GM12872 (cell line): ENCODE measurements at regions not wholly inside any gene's neighbourhood (a gene's known extent, or its start where the extent isn't known, plus 50 kb on each side); places are given as distances from the start of the nearest gene placed in this dataset.

Experiments
- CTCF ChIP-seq: IDR thresholded peaks from 3 replicates; pipeline ENCODE4 v1.5.1; 2011; ENCODE audit warnings: low read depth, mild to moderate bottlenecking, low read length, moderate library complexity; ENCODE audit not compliant: insufficient read depth

- no peak for TF ChIP-seq CTCF
Measured at GRCh38 chr2:212694398-212694797, 155.8 kb upstream of the ERBB4 start.

DNA sequence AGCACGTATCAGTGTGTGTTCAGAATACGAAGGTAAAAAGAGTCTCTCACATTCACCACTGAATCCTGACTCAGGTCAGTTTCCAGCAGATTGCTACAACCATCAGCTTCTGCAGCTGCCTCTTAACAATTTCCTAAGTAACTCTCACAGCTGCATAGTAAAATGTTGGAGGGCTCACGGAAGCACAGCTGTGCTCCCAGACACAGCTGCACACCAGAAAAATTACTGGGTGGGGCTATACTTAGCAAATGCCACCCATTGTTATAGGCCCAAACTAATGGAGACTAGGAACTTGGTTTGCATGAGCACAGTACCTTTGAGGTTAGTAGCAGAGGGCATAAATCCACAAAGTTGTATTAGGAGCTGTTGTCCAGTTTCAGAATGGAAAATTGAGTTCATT, 153.9 kb upstream of the ERBB4 start:
- no peak for TF ChIP-seq CTCF

- peak; percentile 76 for TF ChIP-seq CTCF
Measured at GRCh38 chr2:212686285-212686895, 147.8 kb upstream of the ERBB4 start.

DNA sequence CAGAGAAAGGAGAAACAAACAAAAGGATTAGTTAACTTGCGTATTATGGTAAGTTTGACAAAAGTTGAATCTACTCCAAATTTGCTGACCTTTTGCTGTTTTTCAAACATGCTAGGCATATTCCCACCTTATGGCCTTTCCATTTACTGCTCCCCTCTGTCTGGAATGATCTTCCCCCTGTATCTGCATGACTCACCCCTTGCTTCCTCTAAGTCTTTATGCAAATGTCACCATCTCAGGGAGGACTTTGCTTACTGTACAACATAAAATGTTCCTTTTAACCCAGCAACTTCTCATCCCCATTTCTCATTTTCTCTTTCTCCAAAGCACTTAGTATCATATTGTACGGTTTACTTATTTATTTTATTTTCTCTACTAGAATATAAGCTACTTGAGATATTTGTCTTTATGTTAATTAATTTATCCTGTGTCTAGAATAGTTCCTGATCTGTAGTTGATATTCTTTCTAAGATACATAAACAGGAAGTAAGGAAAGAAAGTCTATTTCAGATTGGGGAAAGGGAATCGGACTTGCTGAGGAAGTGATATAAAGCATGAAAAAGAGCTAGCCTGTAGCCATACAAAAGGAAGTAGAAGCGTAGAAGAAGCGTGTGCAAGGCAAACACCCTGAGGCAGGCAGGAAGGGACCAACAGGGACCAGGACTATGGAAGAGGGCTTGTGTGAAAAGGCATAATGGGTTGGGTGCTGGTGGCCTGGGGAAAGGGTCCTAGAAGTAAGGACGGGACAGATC, 144.9 kb upstream of the ERBB4 start:
- TF ChIP-seq CTCF, result no peak

GRCh38 chr2:212682937-212683336, 144.3 kb upstream of the ERBB4 start:
- TF ChIP-seq CTCF, result no peak

DNA sequence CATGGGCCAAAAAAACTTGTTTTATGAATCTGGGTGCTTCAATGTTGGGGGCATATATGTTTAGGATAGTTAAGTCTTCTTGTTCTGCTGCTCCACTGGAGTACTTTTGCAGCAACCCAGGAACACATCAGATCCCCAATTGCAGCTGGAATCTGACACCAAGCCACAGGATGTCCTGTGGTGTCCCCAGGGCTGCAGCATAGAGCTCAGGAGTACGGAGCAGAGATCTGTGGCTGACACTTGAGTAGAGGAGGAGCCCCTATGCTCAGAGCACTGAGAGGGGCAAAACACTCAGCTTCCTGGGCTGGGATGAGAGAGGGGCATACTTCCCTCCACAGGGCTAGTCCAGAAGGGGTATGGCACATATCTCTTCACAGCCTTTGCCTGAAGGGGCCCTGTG, 138.9 kb upstream of the ERBB4 start:
- no peak for TF ChIP-seq CTCF

GRCh38 chr2:212672186-212672585, 133.6 kb upstream of the ERBB4 start:
- no peak for TF ChIP-seq CTCF
